Neuron (in vitro differentiated cells): ENCODE measurements at regions not wholly inside any gene's neighbourhood (a gene's known extent, or its start where the extent isn't known, plus 50 kb on each side); places are given as distances from the start of the nearest gene placed in this dataset.
"Not testable (repeated sequence)": the region's sequence is repeated elsewhere in the genome, so short reads cannot be mapped to it uniquely, and the experiment has no call there.

Experiments used
- H2AFZ ChIP-seq: one replicate; pipeline ENCODE4 v1.6.1; 2013; ENCODE audit warnings: low read depth, mild to moderate bottlenecking, inconsistent platforms, low read length, moderate library complexity
- H3K27me3 ChIP-seq: one replicate; pipeline ENCODE4 v1.6.1; 2013; ENCODE audit warnings: low read length; ENCODE audit not compliant: insufficient read depth
- H3K36me3 ChIP-seq: one replicate; pipeline ENCODE4 v1.6.1; 2013; ENCODE audit warnings: low read length; ENCODE audit not compliant: insufficient read depth
- H3K4me1 ChIP-seq: one replicate; pipeline ENCODE4 v1.6.1; 2013; ENCODE audit warnings: low read length; ENCODE audit not compliant: insufficient read depth
- H3K4me3 ChIP-seq: 2 replicates; pipeline ENCODE4 v1.5.1; 2013; ENCODE audit warnings: mild to moderate bottlenecking, low read length, moderate library complexity
- H3K9me3 ChIP-seq: one replicate; pipeline ENCODE4 v1.6.1; 2013; ENCODE audit warnings: low read length

GRCh38 chr6:2611092-2611491 lies 139.6 kb downstream of the MYLK4 start:
- no peak overlapping the region for H3K4me3 ChIP-seq
- H3K9me3 ChIP-seq, result no peaks in the 10 kb centered on the region
- H2AFZ ChIP-seq, result no peak overlapping the region
- no peaks in the 10 kb centered on the region for H3K4me1 ChIP-seq
- H3K27me3 ChIP-seq, result no peaks in the 10 kb centered on the region
- H3K36me3 ChIP-seq, result no peaks in the 10 kb centered on the region

GRCh38 chr6:2608503-2608902 lies 142.2 kb downstream of the MYLK4 start:
- no peak overlapping the region for H3K4me3 ChIP-seq
- no peaks in the 10 kb centered on the region for H3K27me3 ChIP-seq
- H3K4me1 ChIP-seq, result no peaks in the 10 kb centered on the region
- H3K36me3 ChIP-seq, result no peaks in the 10 kb centered on the region
- H2AFZ ChIP-seq, result no peak overlapping the region
- no peaks in the 10 kb centered on the region for H3K9me3 ChIP-seq

DNA sequence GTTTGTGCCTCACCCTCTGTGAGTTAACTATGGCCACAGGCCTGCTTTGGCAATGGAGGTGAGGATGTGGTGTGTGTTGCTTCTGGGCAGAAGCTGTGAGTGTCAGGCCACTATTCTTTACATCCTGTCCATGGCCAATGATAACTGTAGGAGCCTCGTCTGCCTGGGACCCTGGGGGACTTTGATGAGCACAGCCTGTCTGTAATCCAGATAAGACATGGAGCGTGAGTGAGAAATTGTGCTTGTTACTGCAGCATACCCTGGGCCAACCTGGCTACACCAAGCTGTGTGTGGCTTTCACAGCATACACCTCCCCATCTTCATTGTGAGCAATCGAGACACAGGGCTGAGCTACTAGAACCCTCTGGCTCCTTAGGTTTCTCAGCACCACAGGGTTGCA lies 150.4 kb downstream of the MYLK4 start:
- Histone ChIP-seq H3K36me3 (no peaks in the 10 kb centered on the region), H3K27me3 (no peaks in the 10 kb centered on the region), H3K4me3 (no peak overlapping the region), H3K4me1 (no peaks in the 10 kb centered on the region), H3K9me3 (no peaks in the 10 kb centered on the region), H2AFZ (no peak overlapping the region)

- no peaks in the 10 kb centered on the region for H3K36me3 ChIP-seq
- H3K27me3 ChIP-seq, result no peaks in the 10 kb centered on the region
- H3K9me3 ChIP-seq, result no peaks in the 10 kb centered on the region
- no peaks in the 10 kb centered on the region for H3K4me1 ChIP-seq
- H3K4me3 ChIP-seq, result no peak overlapping the region
- H2AFZ ChIP-seq, result no peak overlapping the region
These were observed 150.9 kb downstream of the MYLK4 start for GRCh38 chr6:2599817-2600216.

DNA sequence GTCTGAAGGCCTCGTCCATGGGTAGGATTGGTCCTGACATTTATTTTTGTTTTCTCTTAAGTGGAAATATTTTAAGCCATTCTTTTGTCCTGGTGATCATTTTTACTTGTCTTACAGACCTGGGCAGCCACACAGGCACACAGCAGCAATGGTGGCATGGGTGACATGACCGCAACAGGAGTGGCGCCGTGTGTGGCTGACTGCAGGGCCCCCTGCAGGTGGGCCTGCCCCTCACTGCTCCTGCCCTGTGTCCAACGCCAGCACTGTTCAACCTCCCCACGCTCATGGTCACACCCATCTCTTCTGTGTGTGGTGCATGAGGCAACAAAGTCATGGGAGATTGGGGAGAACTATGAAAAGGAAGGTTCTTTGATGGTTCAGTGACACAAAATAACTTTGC lies 151.9 kb downstream of the MYLK4 start:
- Histone ChIP-seq H3K27me3 (no peaks in the 10 kb centered on the region), H3K9me3 (no peaks in the 10 kb centered on the region), H3K4me3 (no peak overlapping the region), H2AFZ (no peak overlapping the region), H3K4me1 (no peaks in the 10 kb centered on the region), H3K36me3 (no peaks in the 10 kb centered on the region)

DNA sequence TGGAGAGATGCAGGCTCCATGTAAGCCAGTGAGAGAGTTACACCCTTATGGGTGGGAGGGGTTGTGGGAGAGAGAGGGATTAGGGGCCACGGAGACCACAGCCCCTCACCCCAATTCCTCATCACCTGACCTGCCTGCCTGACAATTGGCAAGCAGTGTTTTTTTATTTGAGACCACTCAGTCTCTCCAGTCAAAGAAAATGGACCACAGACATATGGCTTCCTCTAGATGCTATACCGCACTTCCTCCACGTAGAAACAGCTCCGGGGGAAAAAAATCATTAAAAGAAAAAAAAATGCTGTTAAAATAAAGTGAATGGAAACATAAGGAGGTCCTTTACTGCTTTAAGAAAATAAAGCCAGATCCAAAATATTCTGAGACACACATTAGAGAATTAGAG lies 152.7 kb downstream of the MYLK4 start:
- no peaks in the 10 kb centered on the region for H3K36me3 ChIP-seq
- no peak overlapping the region for H3K4me3 ChIP-seq
- no peaks in the 10 kb centered on the region for H3K9me3 ChIP-seq
- no peaks in the 10 kb centered on the region for H3K27me3 ChIP-seq
- no peak overlapping the region for H2AFZ ChIP-seq
- H3K4me1 ChIP-seq, result no peaks in the 10 kb centered on the region

GRCh38 chr6:2597457-2597856 lies 153.3 kb downstream of the MYLK4 start:
- H2AFZ ChIP-seq, H3K9me3 ChIP-seq, H3K36me3 ChIP-seq, H3K4me1 ChIP-seq, H3K4me3 ChIP-seq, H3K27me3 ChIP-seq: not testable (repeated sequence)

GRCh38 chr6:2596222-2596621 lies 154.5 kb downstream of the MYLK4 start:
- Histone ChIP-seq H3K4me1 (no peaks in the 10 kb centered on the region), H3K4me3 (no peak overlapping the region), H2AFZ (no peak overlapping the region), H3K9me3 (no peaks in the 10 kb centered on the region), H3K36me3 (no peaks in the 10 kb centered on the region), H3K27me3 (no peaks in the 10 kb centered on the region)

DNA sequence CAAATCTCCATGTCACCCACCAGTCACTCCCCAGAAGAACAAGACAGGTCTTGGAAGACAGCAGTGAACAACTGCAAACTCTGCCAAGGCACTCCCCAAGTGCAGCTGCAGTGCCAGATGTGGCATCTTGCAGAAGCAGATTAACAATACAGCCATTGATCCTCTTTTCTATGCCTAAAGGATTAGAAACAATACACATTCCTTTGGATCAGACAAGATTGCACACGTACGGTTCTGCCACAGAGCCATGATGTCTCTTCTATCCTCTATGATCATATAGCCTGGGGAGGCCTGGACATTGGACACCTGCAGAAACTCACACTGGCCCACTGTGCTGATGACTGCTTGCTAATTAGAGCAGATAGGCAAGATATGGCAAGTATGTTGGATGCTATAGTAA lies 155.9 kb downstream of the MYLK4 start:
- Histone ChIP-seq H3K36me3 (no peaks in the 10 kb centered on the region), H3K27me3 (no peaks in the 10 kb centered on the region), H3K4me3 (no peak overlapping the region), H3K4me1 (no peaks in the 10 kb centered on the region), H3K9me3 (no peaks in the 10 kb centered on the region), H2AFZ (no peak overlapping the region)

DNA sequence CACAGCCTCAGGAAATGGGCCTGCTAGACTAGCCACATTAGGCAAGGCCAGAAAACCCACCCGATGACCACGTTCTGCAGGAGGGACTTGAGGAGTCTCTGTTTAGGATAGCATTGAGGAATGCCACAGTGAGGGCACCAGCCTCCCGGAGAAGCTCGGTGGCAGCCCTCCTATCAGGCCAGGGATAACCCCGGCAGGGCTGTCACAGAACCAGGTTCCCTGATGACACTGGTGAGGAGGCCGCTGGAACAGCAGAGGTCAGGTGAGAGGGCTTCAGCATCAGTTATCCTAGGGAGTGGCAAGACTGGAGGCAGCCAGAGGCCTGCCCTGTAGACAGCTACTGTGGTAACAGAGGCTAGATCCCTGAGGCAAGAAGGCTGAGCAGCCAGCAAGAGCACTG lies 157.6 kb downstream of the MYLK4 start:
- no peaks in the 10 kb centered on the region for H3K4me1 ChIP-seq
- H3K36me3 ChIP-seq, result no peaks in the 10 kb centered on the region
- no peak overlapping the region for H2AFZ ChIP-seq
- H3K27me3 ChIP-seq, result no peaks in the 10 kb centered on the region
- H3K4me3 ChIP-seq, result no peak overlapping the region
- H3K9me3 ChIP-seq, result no peaks in the 10 kb centered on the region

GRCh38 chr6:2589171-2589661 lies 161.5 kb downstream of the MYLK4 start:
- Histone ChIP-seq H3K36me3 (no peaks in the 10 kb centered on the region), H3K27me3 (no peaks in the 10 kb centered on the region), H3K4me1 (no peaks in the 10 kb centered on the region), H3K4me3 (no peak overlapping the region), H3K9me3 (no peaks in the 10 kb centered on the region), H2AFZ (no peak overlapping the region)

DNA sequence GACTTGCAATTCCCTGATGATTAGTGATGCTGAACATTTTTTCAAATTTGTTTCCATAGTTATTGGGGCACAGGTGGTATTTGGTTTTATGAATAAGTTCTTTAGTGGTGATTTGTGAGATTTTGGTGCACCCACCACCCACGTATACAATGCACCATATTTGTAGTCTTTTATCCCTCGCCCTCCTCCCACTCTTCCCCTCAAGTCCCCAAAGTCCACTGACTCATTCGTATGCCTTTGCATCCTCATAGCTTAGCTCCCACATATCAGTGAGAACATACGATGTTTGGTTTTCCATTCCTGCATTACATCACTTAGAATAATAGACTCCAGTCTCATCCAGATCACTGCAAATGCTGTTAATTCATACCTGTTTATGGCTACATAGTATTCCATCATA lies 167.3 kb downstream of the MYLK4 start:
- no peaks in the 10 kb centered on the region for H3K27me3 ChIP-seq
- no peak overlapping the region for H2AFZ ChIP-seq
- no peak overlapping the region for H3K4me3 ChIP-seq
- no peaks in the 10 kb centered on the region for H3K36me3 ChIP-seq
- H3K9me3 ChIP-seq, result no peaks in the 10 kb centered on the region
- no peaks in the 10 kb centered on the region for H3K4me1 ChIP-seq

GRCh38 chr6:2582268-2582667 lies 168.5 kb downstream of the MYLK4 start:
- H3K4me3 ChIP-seq, result no peak overlapping the region
- no peak overlapping the region for H2AFZ ChIP-seq
- no peaks in the 10 kb centered on the region for H3K27me3 ChIP-seq
- no peaks in the 10 kb centered on the region for H3K36me3 ChIP-seq
- H3K4me1 ChIP-seq, result no peaks in the 10 kb centered on the region
- no peaks in the 10 kb centered on the region for H3K9me3 ChIP-seq

DNA sequence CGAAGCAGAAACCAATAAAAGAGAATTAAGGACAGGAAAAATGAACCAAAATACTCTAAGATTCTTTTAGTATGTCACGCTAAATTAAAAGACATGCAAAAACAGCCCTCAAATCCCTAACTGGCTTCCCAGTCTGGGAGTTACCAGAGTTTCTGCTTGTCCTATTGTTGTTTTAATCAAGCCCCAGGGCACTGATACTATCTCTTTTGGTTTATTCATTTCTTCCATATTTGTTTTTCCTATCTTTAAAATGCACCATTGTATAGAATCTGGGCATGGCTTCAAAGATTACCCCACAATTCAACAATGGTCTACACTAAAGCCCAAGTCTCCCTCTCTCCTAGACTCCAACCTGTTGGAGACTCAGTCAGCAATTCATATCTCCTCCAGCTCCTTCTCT lies 169.1 kb downstream of the MYLK4 start:
- no peaks in the 10 kb centered on the region for H3K36me3 ChIP-seq
- H3K4me1 ChIP-seq, result no peaks in the 10 kb centered on the region
- no peaks in the 10 kb centered on the region for H3K27me3 ChIP-seq
- H3K9me3 ChIP-seq, result no peaks in the 10 kb centered on the region
- no peak overlapping the region for H2AFZ ChIP-seq
- no peak overlapping the region for H3K4me3 ChIP-seq
